ENCODE measurements at regions not wholly inside any gene's neighbourhood (a gene's known extent, or its start where the extent isn't known, plus 50 kb on each side); places are given as distances from the start of the nearest gene placed in this dataset.
"Not testable (repeated sequence)": the region's sequence is repeated elsewhere in the genome, so short reads cannot be mapped to it uniquely, and the experiment has no call there.

DNA sequence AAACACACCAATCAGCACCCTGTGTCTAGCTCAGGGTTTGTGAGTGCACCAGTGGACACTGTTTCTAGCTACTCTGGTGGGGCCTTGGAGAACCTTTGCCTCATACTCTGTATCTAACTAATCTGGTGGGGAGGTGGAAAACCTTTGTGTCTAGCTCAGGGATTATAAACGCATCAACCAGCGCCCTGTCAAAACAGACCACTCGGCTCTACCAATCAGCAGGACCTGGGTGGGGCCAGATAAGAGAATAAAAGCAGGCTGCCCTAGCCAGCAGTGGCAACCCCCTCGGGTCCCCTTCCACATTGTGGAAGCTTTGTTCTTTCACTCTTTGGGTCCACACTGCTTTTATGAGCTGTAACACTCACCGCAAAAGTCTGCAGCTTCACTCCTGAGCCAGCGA, 121.8 kb downstream of the FSCB start:
- DNase-seq = not testable (repeated sequence)

DNA sequence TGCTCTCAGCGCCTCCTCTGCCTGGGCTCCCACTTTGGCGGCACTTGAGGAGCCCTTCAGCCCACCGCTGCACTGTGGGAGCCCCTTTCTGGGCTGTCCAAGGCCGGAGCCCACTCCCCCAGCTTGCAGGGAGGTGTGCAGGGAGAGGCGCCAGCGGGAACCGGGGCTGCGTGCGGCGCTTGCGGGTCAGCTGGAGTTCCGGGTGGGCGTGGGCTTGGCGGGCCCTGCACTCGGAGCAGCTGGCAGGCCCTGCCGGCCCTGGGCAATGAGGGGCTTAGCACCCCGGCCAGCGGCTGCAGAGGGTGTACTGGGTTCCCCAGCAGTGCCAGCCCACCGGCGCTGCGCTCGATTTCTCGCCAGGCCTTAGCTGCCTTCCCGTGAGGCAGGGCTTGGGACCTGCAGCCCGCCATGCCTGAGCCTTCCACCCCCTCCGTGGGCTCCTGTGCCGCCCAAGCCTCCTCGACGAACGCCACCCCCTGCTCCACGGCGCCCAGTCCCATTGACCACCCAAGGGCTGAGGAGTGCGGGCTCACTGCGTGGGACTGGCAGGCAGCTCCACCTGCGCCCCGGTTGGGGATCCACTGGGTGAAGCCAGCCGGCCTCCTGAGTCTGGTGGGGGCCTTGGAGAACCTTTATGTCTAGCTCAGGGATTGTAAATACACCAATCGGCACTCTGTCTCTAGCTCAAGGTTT, 122.3 kb downstream of the FSCB start:
- DNase-seq = not testable (repeated sequence)

DNA sequence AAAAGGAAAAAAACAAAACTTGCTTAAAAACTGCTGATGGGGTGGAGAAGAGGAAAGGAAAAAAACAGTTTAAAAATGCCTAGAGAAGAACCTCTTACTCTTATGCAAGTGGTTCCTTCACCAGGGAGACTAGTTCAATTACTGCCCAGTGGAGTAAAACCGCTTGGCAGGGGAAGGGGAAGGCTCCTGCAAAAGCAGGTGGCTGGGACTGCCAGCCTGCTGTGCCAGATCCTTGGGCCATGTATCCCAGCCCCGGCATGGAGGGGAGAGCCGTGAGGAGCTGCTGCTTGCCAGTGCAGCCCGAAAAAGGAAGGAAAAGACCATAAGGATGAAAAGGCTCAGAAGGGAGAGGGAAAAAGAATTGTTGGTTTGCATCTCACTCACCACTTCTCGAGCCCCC, 123.0 kb downstream of the FSCB start:
- no peak for DNase-seq

DNA sequence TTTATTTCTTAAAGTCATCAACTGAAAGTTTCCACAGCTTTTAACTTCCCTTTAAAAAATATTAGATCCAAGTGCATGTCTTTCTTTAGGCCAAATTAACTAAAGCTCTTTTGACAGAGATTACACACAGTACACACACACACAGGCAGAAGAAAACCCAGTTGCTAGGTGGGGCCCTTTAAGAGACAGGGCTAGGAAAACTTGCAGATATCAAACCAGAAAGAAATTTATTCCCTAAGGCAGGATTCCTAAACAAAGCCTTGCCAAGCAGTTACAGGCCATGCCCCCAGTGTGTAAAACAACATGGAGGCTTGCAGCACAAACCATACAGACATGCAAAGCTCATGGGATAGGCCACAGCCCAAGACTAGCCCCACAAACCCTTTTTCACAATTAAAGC, 123.4 kb downstream of the FSCB start:
- no peak for DNase-seq

DNA sequence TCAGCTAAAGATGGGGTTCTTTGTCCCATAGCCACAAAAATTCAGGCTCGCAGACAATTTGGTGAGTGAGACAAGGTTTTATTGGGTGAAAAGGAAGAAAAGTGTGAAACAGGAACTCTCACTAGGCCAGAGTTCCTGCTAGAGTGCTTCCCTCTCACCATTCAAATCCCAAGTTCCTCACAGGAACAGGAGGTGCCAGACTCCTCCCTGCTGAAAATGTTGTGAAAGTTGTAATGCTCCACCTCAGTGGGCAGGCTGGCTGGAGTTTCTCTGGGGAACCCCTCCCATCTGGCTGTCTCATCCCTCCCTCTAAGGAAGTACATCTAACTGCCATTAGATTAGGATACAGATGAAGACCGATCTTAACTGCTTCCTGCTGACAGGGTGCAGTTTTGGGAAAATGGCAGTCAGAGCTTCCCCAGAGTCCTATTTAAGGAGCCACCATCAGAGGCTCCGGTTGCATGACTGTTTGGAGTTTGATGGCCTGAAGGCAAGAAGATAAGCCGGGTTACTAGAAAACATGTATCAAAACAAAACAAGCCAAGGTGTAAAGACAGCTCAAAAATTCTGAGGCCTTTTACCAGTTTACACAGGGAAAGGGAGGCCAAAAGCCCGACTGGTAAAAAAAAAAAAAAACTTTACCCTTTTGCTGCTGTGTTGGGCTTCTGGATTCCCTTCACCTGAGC, 127.6 kb downstream of the FSCB start:
- DNase-seq = no peak

DNA sequence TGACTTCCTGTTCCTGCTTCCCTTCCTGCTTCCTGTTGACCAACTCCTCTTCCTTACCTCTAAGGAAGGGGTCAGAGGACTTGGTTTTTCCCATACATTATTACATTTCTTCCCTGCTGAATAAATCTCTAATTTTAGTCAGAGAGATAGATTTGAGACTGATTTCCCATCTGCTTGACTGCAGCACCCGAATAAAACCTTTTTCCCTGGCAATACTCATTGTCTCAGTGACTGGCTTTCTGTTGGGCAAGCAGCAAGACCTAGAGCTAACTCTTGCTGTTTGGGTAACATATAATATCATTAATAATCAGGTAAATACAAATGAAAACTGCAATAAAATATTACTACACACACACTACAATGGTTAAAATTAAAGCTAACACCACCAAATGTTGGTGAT, 132.2 kb downstream of the FSCB start:
- DNase-seq = no peak

DNA sequence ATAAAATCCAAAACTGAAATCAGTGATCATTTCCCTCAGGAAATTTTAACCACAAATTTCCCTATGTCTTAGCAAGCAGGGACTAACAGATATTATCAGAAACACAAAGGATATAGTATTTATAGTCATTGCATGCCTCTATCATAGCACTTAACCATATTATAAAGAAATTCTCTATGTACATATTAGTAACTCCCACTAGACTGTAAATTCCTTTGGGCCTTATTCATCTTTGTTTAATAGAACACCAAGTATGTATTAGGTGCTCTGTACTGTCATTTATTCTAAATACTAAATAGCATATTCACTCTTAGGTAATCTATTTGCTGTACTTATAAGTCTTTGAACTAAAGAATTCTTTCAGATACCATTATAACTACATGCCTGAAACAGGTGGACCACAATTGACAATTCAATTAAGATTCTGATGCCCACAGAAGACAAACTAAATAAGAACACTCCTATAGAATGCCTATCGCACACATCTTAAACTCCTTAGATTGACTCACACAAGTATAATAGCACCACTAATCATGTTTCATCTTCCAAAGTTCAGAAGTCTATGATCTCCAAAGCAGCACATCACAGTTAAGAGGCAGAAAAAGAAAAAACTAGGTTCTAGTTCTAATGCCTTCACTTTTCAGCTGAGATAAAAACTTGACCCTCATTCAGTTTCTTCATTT, 134.1 kb downstream of the FSCB start:
- DNase-seq = no peak

DNA sequence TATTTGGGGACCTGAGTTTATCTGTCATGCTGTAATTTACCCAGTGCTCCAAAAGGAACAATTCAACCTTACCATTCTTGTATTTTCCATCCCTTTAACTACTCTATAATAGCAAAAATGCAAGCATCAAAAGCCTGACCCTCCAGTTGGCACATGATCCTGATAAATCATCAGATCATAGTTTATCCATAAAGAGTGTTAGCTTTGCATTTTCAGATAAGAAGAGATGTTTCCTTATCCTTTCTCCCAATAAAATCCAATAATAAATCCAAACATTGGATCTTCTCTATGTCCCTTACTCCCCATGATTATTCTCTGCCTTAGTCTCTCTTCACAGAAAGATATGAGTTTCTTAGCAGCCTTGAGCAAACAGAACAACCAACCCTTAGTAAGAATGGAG, 134.9 kb downstream of the FSCB start:
- no peak for DNase-seq

DNA sequence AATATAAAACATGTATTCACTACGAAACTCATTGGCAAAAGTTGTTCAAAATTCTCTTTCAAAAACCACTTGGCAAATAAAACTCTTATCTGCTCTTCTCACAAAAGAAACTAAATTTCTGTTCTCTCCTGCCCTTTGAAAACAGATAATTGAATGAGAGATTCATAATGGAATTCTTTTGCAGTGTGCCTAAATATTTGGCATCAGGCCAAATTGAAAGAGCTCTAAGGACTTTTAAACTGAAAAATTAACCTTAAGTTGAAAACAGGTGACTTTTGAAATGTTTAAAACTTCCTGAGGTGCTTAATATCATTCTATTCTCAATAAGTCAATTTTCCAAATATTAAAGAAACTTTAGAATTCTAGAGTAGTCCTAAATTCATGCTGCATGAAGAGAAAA, 136.4 kb downstream of the FSCB start:
- no peak for DNase-seq

DNA sequence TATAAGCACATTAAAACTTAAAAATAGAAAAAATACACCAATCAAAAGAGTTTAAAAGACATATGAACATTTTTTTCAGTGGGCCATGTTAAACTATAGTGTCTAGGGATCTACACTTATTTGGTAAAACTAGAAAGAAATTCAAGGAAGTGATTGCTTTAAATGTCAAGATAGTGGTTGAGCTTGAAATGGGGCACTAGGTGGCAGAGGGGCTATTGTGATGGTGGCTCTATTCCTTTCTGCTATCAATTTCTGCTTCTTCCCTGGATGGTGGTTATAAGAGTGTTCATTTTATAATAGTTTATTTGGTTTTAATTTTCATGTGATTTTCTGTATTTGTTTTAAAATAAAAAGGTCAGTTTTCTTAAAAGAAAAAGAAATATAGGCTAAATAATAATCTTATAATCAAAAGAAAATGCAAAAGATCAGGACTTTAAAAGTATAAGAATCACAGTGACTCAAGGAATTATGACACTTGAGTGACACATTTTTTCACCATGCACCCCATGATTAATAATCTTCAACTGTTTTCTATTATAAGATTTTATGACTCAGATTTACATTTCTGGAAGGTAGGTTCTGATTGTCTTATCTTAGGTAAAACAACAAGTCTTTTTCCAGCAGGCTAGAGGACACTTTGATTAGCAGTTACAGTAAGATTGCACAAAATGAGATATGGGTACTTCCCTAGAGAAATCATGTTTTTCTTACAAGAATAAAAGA, 137.5 kb downstream of the FSCB start:
- no peak for DNase-seq

DNA sequence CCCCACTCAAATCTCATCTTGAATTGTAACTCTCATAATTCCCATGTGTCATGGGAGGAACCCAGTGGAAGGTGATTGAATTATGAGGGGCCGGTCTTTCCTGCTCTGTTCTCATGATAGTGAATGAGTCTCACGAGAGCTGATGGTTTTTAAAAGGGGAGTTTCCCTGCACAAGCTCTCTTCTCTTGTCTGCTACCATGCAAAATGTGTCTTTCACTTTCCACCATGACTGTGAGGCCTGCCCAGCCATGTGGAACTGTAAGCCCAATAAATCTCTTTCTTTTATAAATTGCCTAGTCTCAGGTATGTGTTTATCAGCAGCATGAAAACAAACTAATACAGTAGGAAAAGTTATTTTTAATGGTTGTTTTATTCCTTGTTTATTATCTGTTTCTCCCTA, 146.0 kb downstream of the FSCB start:
- DNase-seq = no peak

DNA sequence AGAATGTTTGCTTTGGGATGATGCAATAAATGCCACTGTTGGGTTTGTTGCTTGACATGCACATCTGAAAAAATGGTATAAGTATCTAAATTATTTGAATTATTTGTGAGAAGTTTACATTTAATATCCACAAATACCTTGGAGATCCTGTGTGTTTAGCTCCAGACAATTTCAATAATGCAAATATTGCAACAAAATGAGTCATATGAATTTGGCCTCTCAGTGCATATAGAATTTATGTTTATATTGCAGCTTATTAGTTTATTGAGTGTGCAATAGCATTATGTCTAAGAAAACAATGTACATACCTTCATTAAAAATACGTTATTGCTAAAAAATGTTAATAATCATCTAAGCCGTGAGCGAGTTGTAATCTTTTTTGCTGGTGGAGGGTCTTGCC, 153.3 kb downstream of the FSCB start:
- DNase-seq = no peak

DNA sequence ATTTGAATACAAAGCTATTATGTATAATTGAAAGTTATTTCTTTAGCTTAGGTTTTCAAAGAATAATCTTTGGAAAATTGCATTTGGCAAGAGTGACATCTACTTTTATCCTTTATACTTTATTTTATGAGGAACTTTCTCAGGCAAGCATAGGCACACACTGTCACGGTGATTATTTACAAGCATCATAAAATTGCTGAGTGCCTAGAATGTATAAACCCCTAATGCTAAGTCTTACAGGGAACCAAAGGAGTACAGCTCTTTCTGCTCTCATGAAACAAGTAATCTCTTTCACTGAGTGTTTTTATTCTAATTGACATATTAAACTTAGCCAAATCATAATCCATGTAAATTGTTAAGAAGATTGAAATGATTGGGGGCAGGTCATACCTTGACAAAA, 154.9 kb downstream of the FSCB start:
- DNase-seq = no peak

DNA sequence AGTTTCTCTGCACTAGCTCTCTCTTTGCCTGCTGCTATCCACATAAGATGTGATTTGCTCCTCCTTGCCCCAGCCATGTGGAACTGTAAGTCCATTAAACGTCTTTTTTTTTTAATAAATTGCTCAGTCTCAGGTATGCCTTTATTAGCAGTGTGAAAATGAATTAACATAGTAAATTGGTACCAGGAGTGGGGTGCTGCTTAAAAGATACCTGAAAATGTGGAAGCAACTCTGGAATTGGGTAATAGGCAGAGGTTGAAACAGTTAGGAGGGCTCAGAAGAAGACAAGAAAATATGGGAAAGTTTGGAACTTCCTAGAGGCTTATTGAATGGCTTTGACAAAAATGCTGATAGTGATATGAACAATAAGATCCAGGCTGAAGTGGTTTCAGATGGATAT, 159.8 kb downstream of the FSCB start:
- no peak for DNase-seq

DNA sequence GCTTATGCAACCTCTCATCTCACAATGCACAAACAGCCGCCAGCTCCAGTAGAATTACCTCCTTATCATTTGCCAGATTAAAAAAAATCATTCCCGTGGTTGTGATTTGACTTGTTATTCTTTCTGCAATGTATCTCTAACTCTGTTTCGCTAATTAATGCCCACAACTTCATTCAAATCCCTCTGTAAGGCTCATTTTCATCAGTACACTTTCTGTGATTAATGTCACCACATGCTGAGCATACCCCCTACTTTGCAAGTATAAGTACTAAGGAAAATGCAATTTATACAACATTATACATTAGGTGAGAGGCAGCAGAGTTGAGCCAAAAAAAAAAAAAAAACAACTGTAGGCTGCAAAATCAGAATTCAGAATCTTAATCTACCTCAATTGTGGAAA, 166.0 kb downstream of the FSCB start:
- DNase-seq = no peak

DNA sequence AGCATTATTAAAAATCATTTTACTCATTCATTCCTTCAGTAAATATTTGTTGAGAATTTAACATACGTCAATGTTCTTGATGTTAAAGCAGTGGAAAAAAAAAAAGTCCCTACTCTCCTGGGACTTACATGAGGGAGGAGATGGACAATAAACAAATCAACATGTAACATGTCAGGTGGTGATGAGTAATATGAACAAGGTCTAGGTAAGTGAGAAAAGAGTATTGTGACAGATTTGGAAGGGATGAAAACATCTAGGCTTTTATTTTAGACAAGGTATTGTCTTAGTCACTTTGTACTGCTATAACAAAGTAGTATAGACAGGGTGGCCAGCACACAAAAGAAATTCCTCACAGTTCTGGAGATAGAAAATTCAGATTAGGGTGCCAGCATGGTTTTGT, 167.2 kb downstream of the FSCB start:
- DNase-seq = no peak

DNA sequence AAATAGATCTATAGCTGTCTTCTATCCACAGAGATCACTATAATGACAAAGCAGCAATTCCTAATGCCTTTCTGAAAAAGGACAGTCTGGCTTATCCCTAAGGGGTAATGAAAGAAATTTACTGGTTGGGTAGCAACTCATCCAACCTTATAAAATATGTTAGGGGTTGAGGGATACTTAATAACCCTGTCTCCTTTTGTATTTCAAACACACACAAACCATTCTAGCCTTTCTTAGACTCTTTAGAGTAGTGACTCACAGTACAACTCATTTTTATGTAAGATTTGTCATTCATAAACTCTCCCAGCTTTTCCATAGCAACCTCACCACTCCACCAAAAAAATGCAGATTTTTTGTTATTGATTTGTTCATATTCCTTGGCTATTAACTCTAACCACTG, 167.9 kb downstream of the FSCB start:
- DNase-seq = no peak

DNA sequence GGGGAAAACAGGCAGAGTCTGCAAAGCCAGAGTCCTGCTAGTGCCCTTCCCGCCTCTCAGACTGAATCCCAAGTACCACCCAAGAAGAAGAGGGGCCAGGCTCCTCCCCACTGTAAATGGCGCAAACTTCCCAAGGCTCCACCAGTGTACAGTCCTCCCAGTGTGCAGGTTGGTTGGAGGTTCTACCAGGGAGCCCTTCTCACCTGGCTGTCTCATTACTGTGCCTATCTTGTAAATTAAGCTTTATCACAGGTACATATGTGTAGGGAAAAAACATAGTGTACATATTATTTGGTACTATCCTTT, 189.7 kb downstream of the FSCB start:
- no peak for DNase-seq

DNA sequence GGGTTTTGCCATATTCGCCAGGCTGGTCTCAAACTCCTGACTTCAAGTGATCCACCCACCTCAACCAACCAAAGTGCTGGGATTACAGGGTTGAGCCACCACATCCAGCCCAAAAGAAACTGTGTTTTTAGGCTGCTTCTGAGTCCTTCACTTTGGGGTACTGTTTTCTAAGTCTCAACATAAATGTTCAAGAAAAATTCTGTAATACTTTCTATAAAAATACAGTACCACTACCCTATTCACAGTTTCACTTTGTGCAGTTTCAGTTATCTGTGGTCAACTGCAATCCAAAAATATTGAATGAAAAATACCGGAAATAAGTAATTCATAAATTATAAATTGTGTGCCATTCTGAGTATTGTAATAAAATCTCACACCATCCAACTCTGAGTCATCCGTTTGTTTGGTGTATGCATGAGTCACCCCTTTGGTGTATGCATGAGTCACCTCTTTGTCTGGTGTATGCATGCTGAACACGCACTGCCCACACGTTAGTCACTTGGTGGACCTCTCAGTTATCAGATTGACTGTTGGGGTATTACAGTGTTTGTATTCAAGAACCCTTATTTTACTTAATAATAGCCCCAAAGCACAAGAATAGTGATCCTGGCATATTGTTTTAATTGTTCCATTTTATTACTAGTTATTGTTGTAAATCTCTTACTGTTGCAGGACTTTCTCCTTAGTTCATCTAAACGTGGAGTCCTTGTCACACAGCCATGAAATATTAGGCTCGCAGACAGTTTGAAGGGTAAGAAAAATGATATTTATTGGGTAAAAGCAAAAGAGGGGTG, 190.2 kb downstream of the FSCB start:
- DNase-seq = no peak

DNA sequence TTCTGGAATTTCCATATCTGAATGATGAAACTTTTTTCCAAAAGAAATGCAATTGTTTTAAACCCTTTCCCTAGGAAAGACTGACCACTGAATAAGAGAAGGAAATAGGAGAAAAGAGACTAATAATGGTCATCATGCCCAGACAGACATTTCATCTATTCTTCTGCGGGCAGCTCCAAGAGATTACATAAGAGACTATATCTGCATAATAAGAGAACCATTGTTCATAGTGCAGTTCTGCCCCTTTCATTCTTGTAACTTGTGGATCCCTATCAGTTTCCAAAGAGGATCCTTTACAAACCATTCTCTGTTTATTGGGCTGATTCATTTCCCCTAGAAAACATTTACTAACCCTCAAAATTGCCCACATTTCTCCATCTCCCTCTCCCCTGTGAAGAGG, 197.8 kb downstream of the FSCB start:
- DNase-seq = no peak

DNA sequence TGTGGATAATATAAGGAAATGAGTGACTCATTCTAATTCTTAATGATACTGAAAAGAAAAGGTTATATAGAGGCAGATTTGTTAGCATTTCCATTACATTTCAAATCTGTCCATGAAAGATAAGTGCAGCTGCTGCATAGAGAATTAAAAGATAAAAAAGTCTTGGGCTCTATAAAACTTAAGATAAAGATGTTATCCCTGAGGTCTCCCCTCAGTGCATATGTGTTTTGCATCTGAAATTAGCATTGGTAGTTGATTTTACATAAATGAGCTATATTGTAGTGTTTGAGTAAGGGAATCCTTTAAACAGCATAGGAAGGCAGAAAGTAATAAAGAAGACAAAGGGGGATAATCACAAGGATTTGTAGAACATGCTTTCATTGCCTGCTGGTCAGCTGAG, 206.2 kb downstream of the FSCB start:
- DNase-seq = no peak

DNA sequence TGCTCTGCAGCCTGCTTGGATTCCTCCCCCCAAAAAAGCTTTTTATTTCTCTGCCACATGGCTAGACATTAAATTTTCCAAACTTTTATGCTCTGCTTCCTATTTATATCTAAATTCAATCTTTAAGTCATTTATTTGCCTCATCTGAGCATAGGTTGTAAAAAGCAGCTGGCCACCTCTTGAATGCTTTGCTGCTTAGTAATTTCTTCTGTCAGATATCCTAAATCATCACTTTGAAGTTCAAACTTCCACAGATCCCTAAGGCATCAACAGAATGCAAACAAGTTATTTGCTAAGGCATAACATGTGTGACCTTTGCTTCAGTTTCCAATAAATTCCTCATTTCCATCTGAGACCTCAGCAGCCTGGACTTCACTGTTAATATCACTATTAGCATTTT, 209.6 kb downstream of the FSCB start:
- no peak for DNase-seq

DNA sequence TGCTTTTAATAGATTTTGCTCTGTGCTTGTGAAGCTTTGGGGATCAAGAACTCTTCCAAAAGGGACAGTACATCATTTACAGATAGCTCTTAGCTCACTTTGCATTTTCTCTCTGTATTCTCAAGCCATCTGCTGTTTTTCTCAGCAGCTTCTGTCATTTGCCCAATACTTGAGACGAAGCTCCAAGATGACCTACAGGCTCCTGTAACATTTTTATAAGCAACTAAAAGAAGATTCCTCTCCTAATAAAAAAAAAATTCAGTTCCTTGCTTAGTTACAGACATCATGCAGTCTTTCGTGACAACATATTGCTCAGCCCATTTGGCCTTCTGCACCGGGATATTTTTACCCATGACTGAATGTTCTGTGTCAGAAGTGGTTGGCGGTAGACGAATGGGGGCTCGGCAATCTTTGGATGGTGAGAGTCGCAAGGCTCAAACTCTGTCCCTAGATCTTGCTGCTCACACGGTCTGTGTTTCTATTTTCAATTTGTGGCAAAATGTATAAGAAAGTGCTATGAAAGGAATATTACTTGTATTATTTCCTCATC, 215.6 kb downstream of the FSCB start:
- DNase-seq = no peak

All from CD4-positive, alpha-beta T cell treated with Interleukin-12 subunit alpha and Interleukin-12 subunit beta, for 1 hour (primary cell).